Endothelial cell (in vitro differentiated cells): ENCODE measurements at regions not wholly inside any gene's neighbourhood (a gene's known extent, or its start where the extent isn't known, plus 50 kb on each side); places are given as distances from the start of the nearest gene placed in this dataset.

Source experiments
- DNase-seq: peaks from one replicate; pipeline ENCODE4 v3.0.0; 2021; ENCODE audit warnings: low spot score
- H3K27ac Mint-ChIP-seq: one replicate; pipeline ENCODE4 v1.8.0; 2021; ENCODE audit warnings: mixed read lengths, inconsistent platforms; ENCODE audit not compliant: unreplicated experiment
- H3K27me3 Mint-ChIP-seq: one replicate; pipeline ENCODE4 v1.8.0; 2021; ENCODE audit warnings: mild to moderate bottlenecking, moderate library complexity, mixed read lengths, inconsistent platforms; ENCODE audit not compliant: unreplicated experiment
- H3K36me3 Mint-ChIP-seq: one replicate; pipeline ENCODE4 v1.8.0; 2021; ENCODE audit warnings: mild to moderate bottlenecking, low read depth, mixed read lengths, inconsistent platforms; ENCODE audit not compliant: unreplicated experiment
- H3K4me1 Mint-ChIP-seq: one replicate; pipeline ENCODE4 v1.8.0; 2021; ENCODE audit warnings: mild to moderate bottlenecking, mixed read lengths, inconsistent platforms; ENCODE audit not compliant: unreplicated experiment
- H3K4me3 Mint-ChIP-seq: one replicate; pipeline ENCODE4 v1.8.0; 2021; ENCODE audit warnings: mild to moderate bottlenecking, mixed read lengths, inconsistent platforms; ENCODE audit not compliant: unreplicated experiment
- H3K9me3 Mint-ChIP-seq: one replicate; pipeline ENCODE4 v1.8.0; 2021; ENCODE audit warnings: mixed read lengths, inconsistent platforms; ENCODE audit not compliant: unreplicated experiment
- CTCF ChIP-seq: fragments of 200-600 bp; sonication (generic); IDR thresholded peaks from one replicate; pipeline ENCODE4 v1.5.0; 2021; ENCODE audit warnings: antibody characterized with exemption; ENCODE audit not compliant: unreplicated experiment

GRCh38 chr6:91868539-91869202 lies 1281.8 kb upstream of the MAP3K7 start:
- Mint-ChIP-seq H3K4me3 (no peak overlapping the region), H3K27ac (no peak overlapping the region)
- no peak for DNase-seq

GRCh38 chr6:91865889-91866288 lies 1279.0 kb upstream of the MAP3K7 start:
- Mint-ChIP-seq H3K27me3 (no peaks in the 10 kb centered on the region), H3K36me3 (no peaks in the 10 kb centered on the region), H3K4me1 (peaks cover 31% of the 10 kb centered on the region), H3K9me3 (no peaks in the 10 kb centered on the region), H3K27ac (no peak overlapping the region), H3K4me3 (no peak overlapping the region)
- no peak for TF ChIP-seq CTCF
- no peak for DNase-seq

More at GRCh38 chr6:91868539-91869202, 1281.8 kb upstream of the MAP3K7 start:
- Mint-ChIP-seq H3K27me3 (no peaks in the 10 kb centered on the region), H3K4me1 (peaks cover 5% of the 10 kb centered on the region), H3K36me3 (no peaks in the 10 kb centered on the region), H3K9me3 (no peaks in the 10 kb centered on the region)
- no peak for TF ChIP-seq CTCF

GRCh38 chr6:91864911-91865310 lies 1278.0 kb upstream of the MAP3K7 start:
- Mint-ChIP-seq H3K9me3 (no peaks in the 10 kb centered on the region), H3K4me3 (no peak overlapping the region), H3K36me3 (no peaks in the 10 kb centered on the region), H3K27ac (no peak overlapping the region), H3K4me1 (peaks cover 39% of the 10 kb centered on the region), H3K27me3 (no peaks in the 10 kb centered on the region)
- no peak for TF ChIP-seq CTCF
- DNase-seq = no peak

GRCh38 chr6:91860541-91861335 lies 1273.9 kb upstream of the MAP3K7 start:
- peak; percentile 28 for DNase-seq
- H3K27me3 Mint-ChIP-seq = no peaks in the 10 kb centered on the region
- H3K9me3 Mint-ChIP-seq = no peaks in the 10 kb centered on the region
- H3K4me3 Mint-ChIP-seq = no peak overlapping the region
- peak overlapping the region; percentile 98 for H3K27ac Mint-ChIP-seq
- H3K36me3 Mint-ChIP-seq = no peaks in the 10 kb centered on the region
- peaks cover 58% of the 10 kb centered on the region for H3K4me1 Mint-ChIP-seq
- TF ChIP-seq CTCF = no peak

- no peak for DNase-seq
- H3K27ac Mint-ChIP-seq = no peak overlapping the region
- no peaks in the 10 kb centered on the region for H3K9me3 Mint-ChIP-seq
- H3K4me1 Mint-ChIP-seq = peaks cover 3% of the 10 kb centered on the region
- no peak for TF ChIP-seq CTCF
- no peaks in the 10 kb centered on the region for H3K36me3 Mint-ChIP-seq
- H3K4me3 Mint-ChIP-seq = no peak overlapping the region
- no peaks in the 10 kb centered on the region for H3K27me3 Mint-ChIP-seq
Observed at GRCh38 chr6:91852252-91852651, 1265.4 kb upstream of the MAP3K7 start.
